AG20443 (cell line): ENCODE measurements at regions not wholly inside any gene's neighbourhood (a gene's known extent, or its start where the extent isn't known, plus 50 kb on each side); places are given as distances from the start of the nearest gene placed in this dataset.
A peak's percentile ranks its signal among the peaks of the same experiment; 100 is the strongest.
"Not testable (repeated sequence)": the region's sequence is repeated elsewhere in the genome, so short reads cannot be mapped to it uniquely, and the experiment has no call there.

Experiments used
- DNase-seq: peaks from one replicate; pipeline ENCODE4 v3.0.0; 2012; ENCODE audit warnings: low spot score, mixed read lengths

DNA sequence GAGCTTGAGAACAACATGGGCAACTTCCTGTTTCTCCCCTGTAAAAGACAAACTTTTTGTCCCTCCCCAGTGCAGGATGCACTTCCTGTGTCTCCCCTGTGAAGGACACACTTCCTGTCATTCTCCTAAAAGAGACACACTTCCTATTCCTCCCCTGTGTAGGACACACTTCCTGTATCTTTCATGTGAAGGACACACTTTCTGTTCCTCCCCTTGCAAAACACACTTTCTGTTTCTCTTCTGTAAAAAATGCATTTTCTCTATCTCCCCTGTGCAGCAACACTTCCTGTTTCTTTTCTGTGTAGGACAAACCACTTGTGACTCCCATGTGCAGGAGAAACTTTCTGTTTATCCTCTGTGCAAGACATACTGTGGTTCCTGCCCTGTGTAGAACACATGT is 488.6 kb upstream of the USP9Y start:
- no peak for DNase-seq

DNA sequence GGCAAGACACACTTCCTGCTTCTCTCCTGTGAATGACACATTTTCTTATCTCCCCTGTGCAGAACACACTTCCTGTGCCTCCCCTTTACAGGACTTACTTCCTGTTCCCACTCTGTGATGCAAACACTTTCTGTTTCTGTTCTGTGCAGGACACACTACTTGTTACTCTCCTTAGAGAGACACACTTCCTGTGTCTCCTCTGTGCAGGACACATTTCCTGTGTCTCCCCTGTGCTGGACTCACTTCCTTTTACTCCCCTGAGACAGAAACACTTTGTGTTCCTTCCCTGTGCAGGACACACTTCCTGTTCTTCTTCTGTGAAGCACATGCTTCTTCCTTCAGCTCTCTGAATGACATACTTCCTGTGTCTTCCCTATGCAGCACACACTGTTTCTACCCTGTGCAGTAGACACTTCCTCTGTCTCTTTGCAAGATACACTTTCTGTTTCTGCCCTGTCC is 485.4 kb upstream of the USP9Y start:
- no peak for DNase-seq

DNA sequence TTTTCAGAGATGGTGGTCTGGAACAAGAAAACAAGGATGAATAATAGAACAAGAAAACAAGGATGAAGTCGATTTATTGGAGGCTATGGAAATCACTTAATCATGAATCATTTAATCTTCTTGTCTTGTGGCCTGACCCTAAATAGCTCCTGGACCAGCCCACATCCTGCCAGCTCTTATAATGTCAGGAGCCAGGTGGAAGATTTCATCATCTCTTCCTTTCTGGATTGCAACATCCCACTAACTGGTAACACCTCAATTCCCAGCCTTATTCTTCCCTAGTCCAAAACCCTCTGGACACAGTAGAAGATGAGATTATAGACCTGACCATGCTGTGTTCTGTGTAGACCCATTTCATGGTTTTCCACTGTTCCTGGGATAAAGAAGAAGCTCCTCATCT is 470.1 kb upstream of the USP9Y start:
- no peak for DNase-seq

DNA sequence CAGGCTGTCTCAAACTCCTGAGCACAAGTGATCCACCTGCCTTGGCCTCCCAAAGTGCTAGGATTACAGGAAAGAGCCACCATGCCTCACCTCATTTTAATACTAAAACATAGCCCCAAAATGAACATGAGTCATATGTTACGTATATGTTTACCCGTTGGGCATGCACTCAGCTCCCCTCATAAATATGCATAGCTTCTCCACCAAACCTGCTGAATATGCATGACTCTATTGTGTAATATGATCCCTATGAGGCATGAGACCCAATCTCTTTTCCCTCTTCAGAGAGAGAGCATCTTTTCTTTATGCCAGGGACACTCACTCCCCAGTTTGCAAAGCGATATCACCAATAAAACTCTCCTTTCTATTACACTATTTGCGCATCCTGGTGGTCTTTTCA is 464.6 kb upstream of the USP9Y start:
- DNase-seq = no peak

DNA sequence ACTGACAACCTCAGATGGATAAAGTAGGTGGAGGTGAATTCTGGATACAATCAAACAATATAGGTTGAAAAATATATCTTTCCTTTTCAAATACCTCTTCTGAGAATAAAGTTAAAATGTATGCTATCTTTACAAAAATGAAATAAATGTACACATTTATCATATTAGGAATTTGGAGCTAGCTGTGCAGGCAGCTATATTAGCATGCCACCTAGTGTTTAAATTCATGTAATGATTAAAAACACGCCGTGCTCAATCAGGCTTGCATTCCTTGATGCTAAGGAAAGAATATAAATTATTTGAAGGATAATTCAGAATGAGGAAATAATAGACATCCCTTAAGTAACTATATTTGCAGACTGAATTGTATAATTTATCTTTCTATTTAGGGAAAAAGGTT is 460.7 kb upstream of the USP9Y start:
- DNase-seq = not testable (repeated sequence)

DNA sequence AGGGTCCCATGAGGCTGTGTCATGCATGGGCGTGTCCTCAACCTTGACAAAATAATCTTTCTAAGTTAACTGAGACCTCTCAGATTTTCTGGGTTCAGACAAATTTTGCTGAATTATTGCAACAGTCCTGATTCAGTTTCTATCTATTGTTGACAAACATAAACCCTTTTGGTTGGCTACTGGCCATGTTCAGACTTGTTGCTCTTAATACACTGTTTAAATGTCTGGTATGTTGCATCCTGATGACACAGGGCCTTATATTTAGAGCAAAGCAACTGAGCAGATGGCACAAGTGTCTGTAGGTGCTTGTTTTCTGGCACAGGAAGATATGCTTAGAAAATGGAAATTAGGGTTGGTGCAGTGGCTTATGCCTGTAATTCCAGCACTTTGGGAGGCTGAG is 456.9 kb upstream of the USP9Y start:
- DNase-seq = no peak

DNA sequence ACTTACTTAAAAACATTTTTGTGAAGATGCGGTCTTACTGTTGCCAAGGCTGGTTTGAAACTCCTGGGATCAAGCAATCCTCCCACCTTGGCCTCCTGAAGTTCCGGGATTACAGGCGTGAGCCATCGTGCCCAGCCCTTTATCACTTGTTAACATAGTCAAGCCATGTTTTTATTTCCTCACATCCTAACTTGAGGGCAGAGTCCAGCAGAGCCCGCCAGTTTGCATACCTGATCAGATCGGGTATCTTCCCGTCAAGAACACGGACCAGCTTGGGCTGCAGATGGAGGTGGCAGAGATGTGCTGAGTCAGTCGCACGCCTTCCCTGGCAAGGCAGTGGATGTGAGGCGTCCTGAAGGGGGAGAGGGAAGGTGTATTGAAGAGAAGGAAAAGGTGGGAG is 447.3 kb upstream of the USP9Y start:
- DNase-seq = no peak

DNA sequence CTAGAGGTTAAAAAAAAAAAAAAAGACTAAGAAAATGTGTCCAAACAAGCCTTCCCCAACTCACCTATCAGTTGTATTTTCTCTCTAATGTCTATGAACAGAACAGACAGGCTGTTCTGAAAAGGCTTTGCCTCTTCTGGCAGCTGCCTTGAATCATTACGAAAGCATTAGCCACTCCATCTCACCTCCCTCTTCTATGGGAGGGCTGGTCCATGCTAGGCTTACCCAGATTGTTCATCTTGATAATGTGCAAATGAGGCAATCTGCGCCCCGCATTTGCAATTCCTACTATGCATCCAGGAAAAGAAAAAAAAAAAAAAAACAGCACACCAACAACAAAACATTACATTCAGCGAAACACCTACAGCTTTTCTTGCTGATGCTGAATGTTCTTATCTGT is 429.9 kb upstream of the USP9Y start:
- no peak for DNase-seq

DNA sequence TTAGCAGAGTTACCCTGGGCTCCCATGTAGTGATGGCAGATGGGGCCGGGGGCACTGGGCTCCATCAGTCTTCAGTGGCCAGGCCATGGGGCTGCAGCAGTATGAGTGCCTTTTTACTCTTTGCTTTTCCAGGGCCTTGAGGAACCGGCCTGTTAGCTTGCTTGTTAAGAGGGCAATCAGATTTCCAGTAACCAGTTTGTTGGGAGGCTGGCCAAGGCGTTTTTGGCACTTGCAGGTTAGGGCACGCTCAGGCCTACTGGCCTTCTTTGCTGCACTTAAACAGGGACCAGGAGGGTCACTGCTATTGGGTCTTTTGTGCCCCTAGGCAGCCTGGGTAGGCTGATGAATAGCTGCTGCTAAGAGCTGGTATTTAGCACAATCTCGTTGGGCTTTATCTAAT is 415.4 kb upstream of the USP9Y start:
- no peak for DNase-seq

DNA sequence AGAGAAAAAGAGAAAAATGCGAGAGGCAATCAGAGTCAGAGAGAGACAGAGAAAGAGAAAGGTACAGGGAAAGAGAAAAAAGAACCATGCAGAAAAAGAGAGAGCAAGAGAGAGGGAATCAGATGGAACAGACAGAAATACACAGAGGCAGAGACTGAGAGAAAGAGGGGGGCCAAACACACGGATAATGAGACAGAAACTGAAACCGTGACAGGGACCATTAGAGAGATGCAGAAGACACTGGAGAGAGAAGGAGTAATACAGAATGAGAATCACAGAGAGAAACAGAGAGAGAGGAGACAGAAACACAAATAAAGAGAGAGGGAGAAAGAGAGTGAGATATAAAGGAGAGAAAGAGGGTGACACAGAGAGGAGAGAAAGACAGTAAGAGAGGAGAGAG is 412.1 kb upstream of the USP9Y start:
- DNase-seq = no peak

DNA sequence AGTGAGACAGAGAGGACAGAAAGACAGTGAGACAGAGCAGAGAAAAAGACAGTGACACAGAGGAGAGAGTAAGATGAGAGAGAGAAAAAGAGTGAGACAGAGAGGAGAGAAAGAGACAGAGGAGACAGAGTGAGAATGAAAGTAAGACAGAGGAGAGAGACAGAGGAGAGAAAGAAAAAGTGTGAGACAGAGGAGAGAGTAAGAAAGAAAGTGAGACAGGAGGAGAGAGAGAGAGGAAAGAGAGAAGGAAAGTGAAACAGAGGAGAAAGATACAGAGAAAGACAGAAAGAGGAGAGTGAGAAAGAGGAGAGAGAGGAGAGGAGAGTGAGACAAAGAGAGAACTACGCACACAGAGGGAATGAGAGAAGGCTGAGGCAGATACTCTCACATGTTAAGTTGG is 411.6 kb upstream of the USP9Y start:
- DNase-seq = no peak

DNA sequence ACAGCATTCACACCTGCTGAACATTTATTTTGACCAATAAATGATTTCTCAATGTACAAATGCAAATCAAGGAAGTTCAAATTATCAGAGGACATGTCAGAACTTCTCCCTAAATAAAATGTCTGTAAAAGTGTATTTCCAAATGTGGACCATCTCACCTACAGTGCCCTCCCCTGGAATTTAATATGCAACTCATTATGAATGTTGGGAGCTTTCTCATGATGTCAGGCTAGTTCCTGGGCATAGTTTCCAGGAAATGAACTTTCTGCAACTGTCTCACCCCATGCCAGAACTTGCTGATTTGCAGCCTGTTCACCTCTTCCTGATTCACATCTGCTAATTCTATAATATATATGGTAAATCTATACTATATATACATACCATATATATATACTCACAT is 408.5 kb upstream of the USP9Y start:
- DNase-seq = no peak

DNA sequence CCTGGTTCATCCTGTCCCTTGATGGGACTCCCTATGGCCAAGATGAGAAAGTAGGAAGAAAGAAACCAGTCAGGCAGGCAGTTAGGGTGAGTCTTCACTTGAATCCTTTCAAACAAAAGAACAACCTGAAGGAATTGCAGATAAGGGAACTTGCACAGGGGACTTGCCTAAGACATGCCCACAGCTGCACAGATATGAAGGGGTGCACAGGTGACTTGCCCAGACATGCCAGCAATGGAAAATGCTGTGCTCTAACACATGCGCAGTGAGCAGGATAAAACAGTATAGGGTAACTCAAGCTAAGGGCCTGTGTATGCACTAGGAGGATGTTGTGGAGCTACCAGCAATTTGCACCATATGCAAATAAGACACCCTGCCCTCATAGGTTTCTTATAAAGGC is 404.6 kb upstream of the USP9Y start:
- DNase-seq = no peak

DNA sequence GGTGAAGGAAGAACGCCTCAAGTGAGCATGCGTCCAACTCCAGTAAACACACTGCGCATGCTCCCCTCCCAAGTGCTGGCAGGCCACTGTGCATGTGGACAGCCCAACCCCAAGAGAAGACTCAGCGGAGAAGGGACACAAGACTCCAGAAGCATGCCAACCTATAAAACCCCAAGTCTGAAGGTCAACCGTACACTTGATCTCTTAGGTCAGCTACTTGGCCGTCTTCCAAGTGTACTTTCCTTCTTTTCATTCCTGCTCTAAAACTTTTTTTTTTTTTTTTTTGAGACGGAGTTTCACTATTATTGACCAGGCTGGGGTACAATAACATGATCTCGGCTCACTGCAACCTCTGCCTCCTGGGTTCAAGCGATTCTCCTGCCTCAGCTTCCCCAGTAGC is 401.2 kb upstream of the USP9Y start:
- not testable (repeated sequence) for DNase-seq

DNA sequence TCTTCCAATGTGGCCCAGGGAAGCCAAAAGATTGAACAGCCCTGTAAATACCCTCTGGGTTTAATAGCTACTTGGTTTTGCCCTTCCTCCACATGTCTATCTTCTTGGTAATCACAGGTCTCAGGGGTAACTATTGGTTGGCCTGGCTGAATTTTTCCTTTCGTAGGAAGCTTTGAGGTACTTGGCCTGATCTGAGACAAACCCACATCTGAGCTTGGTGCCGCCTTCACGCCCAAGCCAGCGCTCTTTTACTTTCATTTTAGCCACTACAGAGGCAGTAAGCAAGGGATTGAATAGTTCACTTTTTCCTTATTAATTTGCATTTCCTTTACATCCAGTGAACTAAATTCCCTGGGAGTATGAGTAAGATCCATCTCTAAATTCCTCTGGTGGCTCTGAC is 397.6 kb upstream of the USP9Y start:
- DNase-seq = no peak

DNA sequence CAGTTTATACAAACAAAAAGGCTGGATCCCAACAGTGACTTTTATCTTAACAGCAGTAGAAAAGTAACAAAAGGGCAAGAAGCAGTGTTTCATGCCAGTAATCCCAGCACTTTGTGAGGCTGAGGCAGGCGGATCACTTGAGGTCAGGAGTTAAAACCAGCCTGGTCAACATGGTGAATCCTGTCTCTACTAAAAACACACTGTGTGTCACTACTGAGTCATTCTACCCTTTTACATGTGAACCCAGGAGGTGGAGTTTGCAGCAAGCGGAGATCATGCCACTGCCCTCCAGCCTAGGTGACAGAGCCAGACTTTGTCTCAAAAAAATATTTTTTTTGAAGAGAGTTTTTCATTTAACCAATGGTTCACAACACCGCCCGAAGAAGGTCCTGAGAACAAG is 395.6 kb upstream of the USP9Y start:
- no peak for DNase-seq

DNA sequence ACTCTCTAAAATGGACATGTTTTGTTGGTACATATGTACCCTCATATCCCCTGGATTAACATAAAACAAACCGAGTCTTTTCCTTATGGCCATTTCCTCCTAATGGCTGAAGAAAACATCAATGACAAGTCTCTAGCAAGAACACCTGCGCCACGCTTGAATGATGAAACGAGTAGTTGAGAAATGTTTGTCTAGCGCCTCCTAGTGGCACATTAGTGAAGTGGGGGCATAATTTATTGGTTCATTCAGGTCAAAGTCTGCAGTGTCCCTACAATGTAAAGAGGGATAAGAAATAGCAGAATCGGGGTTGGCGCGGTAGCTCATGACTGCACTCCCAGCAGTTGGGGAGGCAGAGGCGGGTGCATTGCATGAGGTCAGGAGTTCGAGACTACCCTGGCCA is 391.8 kb upstream of the USP9Y start:
- no peak for DNase-seq

DNA sequence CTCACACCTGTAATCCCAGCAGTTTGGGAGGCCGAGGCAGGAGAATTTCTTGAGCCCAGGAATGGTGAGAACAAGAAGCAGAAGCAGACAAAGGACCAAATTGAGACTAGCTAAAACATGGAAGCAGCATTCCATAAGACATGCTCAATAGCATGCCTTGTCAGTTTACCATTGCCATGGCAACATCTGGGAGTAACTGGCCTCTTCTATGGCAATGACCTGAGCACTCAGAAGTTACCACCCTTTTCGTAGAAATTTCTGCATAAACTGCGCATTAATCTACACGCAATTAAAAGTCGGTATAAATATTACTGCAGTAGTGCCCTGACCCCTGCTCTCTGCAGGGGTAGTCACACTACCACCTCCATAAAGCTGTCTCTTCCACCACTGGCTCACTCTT is 390.2 kb upstream of the USP9Y start:
- no peak for DNase-seq

DNA sequence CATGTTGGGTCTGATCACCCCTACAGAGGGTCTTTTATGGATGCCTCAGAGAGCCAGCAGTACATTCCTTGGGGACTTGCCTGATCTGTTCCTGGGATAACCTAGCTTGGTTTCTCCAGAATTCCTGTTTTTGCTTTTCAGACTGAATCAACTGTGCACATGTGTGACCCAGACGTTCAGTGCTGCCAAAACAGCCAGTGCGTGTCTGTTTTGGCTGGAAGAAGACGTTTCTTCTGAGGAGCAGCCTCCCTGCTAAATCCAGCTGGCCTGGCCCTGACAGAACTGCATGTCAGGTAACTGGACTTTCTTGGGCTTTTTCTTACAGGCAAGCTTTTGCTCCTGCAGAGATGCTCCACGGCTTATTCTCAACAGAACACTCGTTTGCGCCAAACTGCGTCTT is 373.3 kb upstream of the USP9Y start:
- DNase-seq = peak; percentile 7

DNA sequence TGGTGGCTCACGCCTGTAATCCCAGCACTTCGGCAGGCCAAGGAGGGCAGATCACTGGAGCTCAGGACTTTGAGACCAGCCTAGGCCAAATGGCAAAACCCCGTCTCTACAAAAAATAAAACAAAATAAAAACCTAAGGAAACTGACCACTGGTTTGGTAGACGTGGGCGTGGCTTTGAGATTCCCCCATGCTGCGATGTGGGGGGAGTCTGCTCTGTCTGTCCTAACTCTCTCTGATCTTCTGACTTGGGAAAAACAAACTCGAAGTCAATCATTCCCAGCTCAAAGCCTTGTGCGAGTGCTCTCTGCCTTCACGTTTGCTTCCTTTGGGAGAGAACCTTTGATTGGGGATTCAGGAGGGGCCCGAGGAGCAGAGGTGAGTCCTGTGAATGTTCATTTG is 369.1 kb upstream of the USP9Y start:
- DNase-seq = not testable (repeated sequence)

DNA sequence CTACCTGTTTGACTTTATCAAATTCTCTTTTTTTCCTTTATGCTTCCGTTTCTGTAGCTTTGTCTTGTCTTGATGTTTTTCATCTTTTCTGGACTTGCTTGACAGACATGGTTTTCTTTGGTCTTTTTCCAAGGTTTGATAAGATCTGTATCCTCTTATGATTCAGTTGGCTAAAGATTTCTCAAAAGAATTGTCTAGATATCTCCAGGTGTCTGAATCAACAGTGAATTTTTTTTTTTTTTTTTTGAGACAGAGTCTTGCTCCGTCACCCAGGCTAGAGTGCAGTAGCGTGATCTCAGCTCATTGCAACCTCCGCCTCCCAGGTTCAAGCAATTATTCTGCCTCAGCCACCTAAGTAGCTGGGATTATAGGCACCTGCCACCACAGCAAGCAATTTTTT is 357.8 kb upstream of the USP9Y start:
- DNase-seq = no peak

DNA sequence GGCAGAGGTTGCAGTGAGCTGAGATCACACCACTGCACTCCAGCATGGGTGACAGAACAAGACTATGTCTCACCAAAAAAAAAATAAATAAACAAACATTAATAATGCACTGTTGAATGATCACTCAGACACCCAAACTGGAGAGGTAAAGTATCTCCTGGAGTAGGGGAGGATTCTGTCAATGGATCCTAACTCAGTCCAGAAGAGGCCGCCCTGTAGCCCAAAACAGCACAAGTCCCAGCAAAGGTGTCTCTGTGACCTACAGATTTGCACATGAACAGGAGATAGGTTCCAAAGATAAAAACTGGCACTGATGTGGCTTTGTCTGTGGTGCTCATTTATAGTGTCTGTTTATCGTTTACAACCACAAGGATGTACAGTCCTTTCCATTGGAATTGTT is 352.9 kb upstream of the USP9Y start:
- DNase-seq = no peak

DNA sequence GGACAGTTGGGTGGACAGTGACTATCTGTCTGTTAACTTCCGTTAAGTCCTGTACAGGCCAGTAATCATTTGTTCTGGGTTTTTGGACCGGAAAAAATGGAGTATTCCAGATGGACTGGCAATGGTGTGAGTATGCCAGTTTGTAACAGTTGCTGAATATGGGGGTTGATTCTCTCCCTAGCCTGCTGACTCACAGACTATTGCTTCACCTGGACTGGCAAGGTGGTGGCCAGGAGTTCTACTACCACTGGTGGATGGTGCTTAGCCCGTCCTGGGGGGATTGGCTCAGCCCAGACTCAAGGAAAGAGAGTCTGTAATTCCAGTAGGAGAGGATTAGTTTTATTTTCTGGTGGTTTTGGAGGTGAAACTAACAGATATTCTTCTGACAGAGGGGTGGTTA is 343.8 kb upstream of the USP9Y start:
- no peak for DNase-seq

DNA sequence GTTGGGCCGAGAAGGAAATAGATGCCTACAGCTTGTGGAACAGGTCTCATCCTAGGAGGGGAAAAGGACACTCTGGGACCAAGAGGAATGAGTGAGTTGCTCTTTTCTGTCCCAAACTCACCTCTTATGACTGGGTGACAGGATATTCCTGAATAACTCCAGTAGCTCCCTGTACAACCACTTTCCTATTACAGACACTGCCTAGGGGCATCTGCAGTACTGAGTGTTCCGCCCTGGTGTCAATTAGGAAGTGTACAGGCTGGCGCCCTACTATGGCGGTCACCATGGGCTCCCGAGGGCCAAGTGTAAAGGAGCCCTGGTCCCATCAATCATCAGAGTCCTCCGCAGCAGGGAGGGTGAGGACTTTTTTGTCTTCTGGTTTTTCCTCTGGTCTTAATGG is 343.4 kb upstream of the USP9Y start:
- DNase-seq = no peak

DNA sequence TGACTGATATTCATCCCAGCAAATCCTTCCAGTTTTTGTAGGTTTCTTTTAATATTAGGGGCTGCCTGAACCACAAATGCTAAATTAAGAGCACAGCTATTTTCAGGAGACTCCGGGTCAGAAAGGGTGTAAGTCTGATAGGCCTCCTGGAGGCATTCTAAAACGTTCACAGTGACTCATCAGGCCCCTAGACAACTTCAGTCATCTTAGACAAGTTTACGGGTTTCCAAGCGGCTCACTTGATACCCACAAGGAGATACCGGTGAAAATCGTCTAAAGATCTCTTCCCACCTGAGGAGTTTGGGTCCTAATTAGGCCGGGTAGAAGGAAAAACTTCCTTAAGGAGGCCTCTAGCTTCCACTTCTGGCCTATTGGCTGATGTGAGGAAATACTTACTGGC is 342.7 kb upstream of the USP9Y start:
- DNase-seq = no peak
